Inferior parietal cortex (tissue), 1 donor: ENCODE measurements at regions not wholly inside any gene's neighbourhood (a gene's known extent, or its start where the extent isn't known, plus 50 kb on each side); places are given as distances from the start of the nearest gene placed in this dataset.
A peak's percentile ranks its signal among the peaks of the same experiment; 100 is the strongest.

ENCODE experiments used
- DNase-seq: peaks from one replicate; pipeline ENCODE4 v3.0.0-alpha.2; 2016; ENCODE audit errors: extremely low spot score

- peak; percentile 92 for DNase-seq
These were observed 125.8 kb downstream of the MCHR2 start for GRCh38 chr6:99868074-99868702.
